Ovary (tissue), 7 donors: ENCODE measurements at regions not wholly inside any gene's neighbourhood (a gene's known extent, or its start where the extent isn't known, plus 50 kb on each side); places are given as distances from the start of the nearest gene placed in this dataset.

Experiments used
- DNase-seq, 5 donors: peaks; one replicate each; pipeline ENCODE4 v3.0.0-alpha.2; 2019 to 2020
- H3K27ac ChIP-seq, 2 donors: fragments of 200-600 bp; one replicate each; pipeline versions ENCODE4 v1.5.1 to v1.8.0; 2019 to 2022
- H3K27me3 ChIP-seq: fragments of 200-600 bp; one replicate; pipeline ENCODE4 v1.8.0; 2022
- H3K36me3 ChIP-seq: fragments of 200-600 bp; sonication (generic); one replicate; pipeline ENCODE4 v1.5.1; 2019
- H3K4me1 ChIP-seq: one replicate; pipeline ENCODE4 v1.8.1; 2013; ENCODE audit warnings: mild to moderate bottlenecking, moderate library complexity; ENCODE audit not compliant: insufficient read depth
- H3K4me3 ChIP-seq: fragments of 200-600 bp; sonication (generic); one replicate; pipeline ENCODE4 v1.5.1; 2017
- H3K9me3 ChIP-seq, 2 donors: fragments of 200-600 bp in 1 of 2; sonication (generic) in 1 of 2; one replicate each; pipeline versions ENCODE4 v1.5.1 to v1.8.1; 2013 to 2019; ENCODE audit warnings: mild to moderate bottlenecking in 1 of 2, moderate library complexity in 1 of 2
- EP300 ChIP-seq: sonication (generic); formaldehyde crosslinking; IDR thresholded peaks from one replicate; pipeline ENCODE4 v1.6.1; 2017; ENCODE audit warnings: antibody characterized with exemption
- POLR2A ChIP-seq: fragments of 450-650 bp; IDR thresholded peaks from one replicate; pipeline ENCODE4 v1.6.1; 2017; ENCODE audit warnings: antibody characterized with exemption, mild to moderate bottlenecking, moderate library complexity
- WGBS, 3 donors: extraction: QIAGEN DNeasy Blood & Tissue Kit in 1 of 3; methylation state at CpG; one replicate each; pipeline versions ENCODE4 v1.1.5 to v1.1.7; 2013 to 2017; 5-methylcytosine and 5-hydroxymethylcytosine counted together
- intact Hi-C, 4 donors: fragments of 100-400 bp; cut with DNase I; formaldehyde crosslinking; loops; one replicate each; pipeline versions ENCODE4 v1.11.0 to v1.15.1; 2022 to 2023
- TF ChIP-seq, protein P1 (sequence below), 3 donors: fragments of 450-650 bp in 2 of 3; fragments of 200-600 bp in 1 of 3; IDR thresholded peaks; one replicate each; pipeline versions ENCODE4 v1.5.1 to v1.8.0; 2016 to 2022; ENCODE audit warnings: antibody characterized with exemption in 3 of 3, mild to moderate bottlenecking in 1 of 3
- donor health status: DM: no; HTN: no; CAD: no; lungs with moderate emphysema.
- donor health status: DM: no; HTN: no; CAD: no.
- donor health status: Bipolar disorder and iron deficiency.
- donor health status: DM: no; HTN: no; CAD: no.
- donor health status: DM: yes; HTN: yes; CAD: no.

DNA sequence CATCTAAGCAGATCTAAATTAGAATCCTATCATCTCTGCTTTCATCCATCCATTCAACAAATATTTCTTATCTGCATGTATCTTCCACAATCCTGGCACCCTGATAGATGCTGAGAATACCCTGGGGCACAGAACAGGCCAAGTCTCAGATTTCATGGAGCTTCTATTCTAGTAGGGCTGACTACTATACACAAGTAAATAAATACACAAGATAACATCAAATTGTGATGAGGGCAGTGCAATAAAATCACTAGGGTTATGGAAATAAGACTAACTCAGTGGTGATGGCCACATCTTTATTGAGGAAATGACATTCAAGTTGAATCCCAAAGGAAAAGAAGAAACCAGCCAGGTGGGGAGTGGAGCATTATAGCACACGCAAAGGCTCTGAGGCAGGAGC lies 138.4 kb upstream of the GLRA1 start:
- Histone ChIP-seq H3K36me3 (no peaks in the 10 kb centered on the region), H3K4me3 (no peak overlapping the region), H3K9me3 (no peaks in the 10 kb centered on the region), H3K4me1 (no peaks in the 10 kb centered on the region), H3K27ac (no peak overlapping the region), H3K27me3 (no peaks in the 10 kb centered on the region)
- 93 to 97% (median 94%) methylated on average over 1 of the region's 1 CpG for WGBS, 3 donors
- intact Hi-C loops = no loop called here
- DNase-seq = no peak
- TF ChIP-seq POLR2A (no peak), EP300 (no peak)
- TF ChIP-seq, protein P1, sequence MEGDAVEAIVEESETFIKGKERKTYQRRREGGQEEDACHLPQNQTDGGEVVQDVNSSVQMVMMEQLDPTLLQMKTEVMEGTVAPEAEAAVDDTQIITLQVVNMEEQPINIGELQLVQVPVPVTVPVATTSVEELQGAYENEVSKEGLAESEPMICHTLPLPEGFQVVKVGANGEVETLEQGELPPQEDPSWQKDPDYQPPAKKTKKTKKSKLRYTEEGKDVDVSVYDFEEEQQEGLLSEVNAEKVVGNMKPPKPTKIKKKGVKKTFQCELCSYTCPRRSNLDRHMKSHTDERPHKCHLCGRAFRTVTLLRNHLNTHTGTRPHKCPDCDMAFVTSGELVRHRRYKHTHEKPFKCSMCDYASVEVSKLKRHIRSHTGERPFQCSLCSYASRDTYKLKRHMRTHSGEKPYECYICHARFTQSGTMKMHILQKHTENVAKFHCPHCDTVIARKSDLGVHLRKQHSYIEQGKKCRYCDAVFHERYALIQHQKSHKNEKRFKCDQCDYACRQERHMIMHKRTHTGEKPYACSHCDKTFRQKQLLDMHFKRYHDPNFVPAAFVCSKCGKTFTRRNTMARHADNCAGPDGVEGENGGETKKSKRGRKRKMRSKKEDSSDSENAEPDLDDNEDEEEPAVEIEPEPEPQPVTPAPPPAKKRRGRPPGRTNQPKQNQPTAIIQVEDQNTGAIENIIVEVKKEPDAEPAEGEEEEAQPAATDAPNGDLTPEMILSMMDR (IDR thresholded peaks at IDR 0.05) = no peak

DNA sequence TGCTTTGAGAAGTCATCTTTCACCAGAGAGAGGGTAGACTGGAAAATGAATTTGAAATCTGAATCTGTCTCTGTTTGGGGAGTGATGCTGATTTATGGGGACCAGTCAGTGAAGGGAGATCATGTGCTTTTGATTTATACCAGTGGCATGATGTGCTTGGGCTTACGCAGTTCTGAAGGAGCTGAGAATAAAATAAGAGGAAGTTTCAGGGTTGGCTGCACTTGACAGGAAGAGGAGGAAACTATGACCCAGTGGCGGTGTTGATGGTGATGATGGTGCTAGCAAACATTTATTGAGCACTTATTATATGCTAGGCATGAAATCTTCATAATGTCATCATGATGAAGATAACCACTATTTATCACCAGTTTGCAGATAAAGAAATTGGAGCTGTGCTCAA lies 136.4 kb upstream of the GLRA1 start:
- Histone ChIP-seq H3K36me3 (no peaks in the 10 kb centered on the region), H3K27ac (no peak overlapping the region), H3K9me3 (no peaks in the 10 kb centered on the region), H3K27me3 (no peaks in the 10 kb centered on the region), H3K4me1 (no peaks in the 10 kb centered on the region), H3K4me3 (no peak overlapping the region)
- 50 to 74% (median 67%) methylated on average over 2 of the region's 2 CpGs for WGBS, 3 donors
- no peak for DNase-seq
- intact Hi-C loops = no loop called here
- TF ChIP-seq, protein P1 (IDR thresholded peaks at IDR 0.05) = no peak
- TF ChIP-seq EP300 (no peak), POLR2A (no peak)

DNA sequence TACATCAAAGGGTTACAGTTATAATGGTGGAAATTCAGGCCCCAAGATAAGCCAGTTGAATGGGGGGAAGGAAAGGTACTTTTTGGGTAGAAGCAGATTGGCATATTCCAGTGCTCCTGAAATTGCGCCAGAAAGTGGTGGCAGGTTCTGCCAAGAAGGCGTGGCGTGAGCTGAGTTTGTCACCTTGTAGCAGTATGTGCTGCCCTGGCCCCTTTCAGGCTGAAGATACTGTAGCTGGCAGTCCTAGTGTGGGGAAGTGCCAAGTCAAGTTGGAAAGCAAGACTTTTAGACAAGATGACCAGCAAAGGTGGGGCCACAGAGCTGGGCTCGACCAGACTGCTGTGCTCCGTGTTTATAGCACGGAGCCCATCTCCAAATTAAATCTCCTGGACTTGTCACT lies 133.6 kb upstream of the GLRA1 start:
- 90 to 94% (median 93%) methylated on average over 6 of the region's 6 CpGs for WGBS, 3 donors
- intact Hi-C loops = no loop called here
- H3K4me1 ChIP-seq = no peaks in the 10 kb centered on the region

DNA sequence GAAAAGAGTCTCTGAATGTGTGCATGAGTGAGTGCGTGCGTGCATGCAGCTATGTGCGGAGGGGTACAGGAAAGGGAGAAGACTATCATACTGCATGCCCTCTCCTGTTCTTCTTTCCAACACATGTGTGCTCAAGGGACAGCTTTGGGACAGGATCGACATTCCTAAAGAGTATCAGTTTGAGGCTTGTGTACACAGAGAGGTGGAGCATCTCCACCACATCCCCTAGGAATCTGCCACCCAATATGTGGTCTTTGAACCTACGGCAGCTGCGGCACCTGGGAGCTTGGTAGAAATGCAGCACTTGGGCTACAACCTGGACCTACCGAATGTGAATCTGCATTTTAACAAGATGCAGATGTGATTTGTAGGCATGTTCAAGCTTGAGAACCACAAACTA lies 132.3 kb upstream of the GLRA1 start:
- DNase-seq = no peak
- no peaks in the 10 kb centered on the region for H3K4me1 ChIP-seq
- no peak overlapping the region for H3K4me3 ChIP-seq
- no peaks in the 10 kb centered on the region for H3K27me3 ChIP-seq
- no peaks in the 10 kb centered on the region for H3K36me3 ChIP-seq
- intact Hi-C loops = no loop called here
- TF ChIP-seq, protein P1 (IDR thresholded peaks at IDR 0.05) = no peak
- TF ChIP-seq POLR2A (no peak), EP300 (no peak)
- no peaks in the 10 kb centered on the region for H3K9me3 ChIP-seq
- H3K27ac ChIP-seq = no peak overlapping the region
- WGBS, 3 donors = 91 to 94% (median 92%) methylated on average over 7 of the region's 7 CpGs

More for the DNA sequence above, 133.6 kb upstream of the GLRA1 start:
- DNase-seq = no peak
- Histone ChIP-seq H3K4me3 (no peak overlapping the region), H3K36me3 (no peaks in the 10 kb centered on the region), H3K9me3 (no peaks in the 10 kb centered on the region), H3K27me3 (no peaks in the 10 kb centered on the region), H3K27ac (no peak overlapping the region)
- TF ChIP-seq, protein P1 (IDR thresholded peaks at IDR 0.05) = no peak
- TF ChIP-seq POLR2A = no peak
- no peak for TF ChIP-seq EP300

DNA sequence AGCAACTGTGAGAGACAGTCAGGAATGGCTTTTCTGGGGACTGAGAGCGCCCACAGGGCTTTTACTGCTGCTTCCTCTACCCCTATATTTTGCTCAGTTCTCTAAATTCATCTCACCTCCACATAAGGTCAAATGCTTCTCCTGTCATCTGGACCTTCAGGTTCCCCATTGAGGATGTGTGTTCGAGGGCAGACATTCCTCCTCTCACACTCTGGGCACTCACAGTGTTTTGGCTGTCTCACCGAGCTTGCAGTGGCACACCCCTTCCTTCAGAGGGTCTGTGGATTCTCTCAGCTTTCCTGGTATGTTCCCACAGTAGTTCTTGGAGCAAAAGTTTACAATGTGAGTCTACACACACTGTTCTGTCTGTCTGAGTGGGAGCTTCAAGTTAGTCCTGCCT lies 127.8 kb upstream of the GLRA1 start:
- TF ChIP-seq EP300 (no peak), POLR2A (no peak)
- TF ChIP-seq, protein P1 (IDR thresholded peaks at IDR 0.05) = no peak
- Histone ChIP-seq H3K27ac (no peak overlapping the region), H3K4me3 (no peak overlapping the region), H3K4me1 (no peaks in the 10 kb centered on the region), H3K36me3 (no peaks in the 10 kb centered on the region), H3K9me3 (no peaks in the 10 kb centered on the region), H3K27me3 (no peaks in the 10 kb centered on the region)
- 51 to 56% (median 51%) methylated on average over 2 to 3 of the region's 3 CpGs for WGBS, 3 donors
- no peak for DNase-seq
- intact Hi-C loops = no loop called here
